IMR-90 (cell line): ENCODE measurements at regions not wholly inside any gene's neighbourhood (a gene's known extent, or its start where the extent isn't known, plus 50 kb on each side); places are given as distances from the start of the nearest gene placed in this dataset.

Experiments used
- ATAC-seq: fragments of 200-7000 bp; cut with Tn5 transposase; 2 replicates; pipeline ENCODE4 v1.9.1; 2020; ENCODE audit warnings: low read depth, mild to moderate bottlenecking, moderate library complexity
- BruUV-seq: library from RNA; stranded (reverse); fragments of 400-500 nt; replicated peaks from 2 replicates; lab custom pipeline; 2021; lab: Mats Ljungman, UMichigan
- CTCF ChIA-PET: fragments of 300-600 bp; formaldehyde crosslinking; extraction: SDS; loops from one replicate; lab custom pipeline; 2021; ENCODE audit warnings: antibody characterized with exemption; lab: Yijun Ruan, JAX
- POLR2A ChIA-PET: fragments of 300-600 bp; sonication (Branson Sonifier 250); formaldehyde crosslinking; loops from one replicate; lab custom pipeline; 2022; ENCODE audit warnings: antibody characterized with exemption; ENCODE audit not compliant: unreplicated experiment; lab: Charles Lee
- DNase-seq: peaks from one replicate; pipeline ENCODE4 v3.0.0; 2013
- H2AFZ ChIP-seq: replicated peaks from 2 replicates; pipeline ENCODE3; 2013; ENCODE audit warnings: low read length, mild to moderate bottlenecking; ENCODE audit not compliant: poor library complexity
- H2AK5ac ChIP-seq: 2 replicates; pipeline ENCODE4 v1.6.1; 2013; ENCODE audit warnings: low read depth, low read length, inconsistent platforms
- H2AK9ac ChIP-seq: replicated peaks from 2 replicates; pipeline ENCODE3; 2013; ENCODE audit warnings: mild to moderate bottlenecking, low read depth, low read length, moderate library complexity; ENCODE audit not compliant: poor library complexity
- H2BK120ac ChIP-seq: 2 replicates; pipeline ENCODE4 v1.6.1; 2013; ENCODE audit warnings: low read depth, low read length, inconsistent platforms
- H2BK15ac ChIP-seq: 3 replicates; pipeline ENCODE4 v1.6.1; 2013; ENCODE audit warnings: low read depth, low read length, inconsistent platforms
- H2BK20ac ChIP-seq: 2 replicates; pipeline ENCODE4 v1.6.1; 2013; ENCODE audit warnings: low read depth, mild to moderate bottlenecking, inconsistent platforms, low read length, moderate library complexity
- H2BK5ac ChIP-seq: 2 replicates; pipeline ENCODE4 v1.6.1; 2013; ENCODE audit warnings: mild to moderate bottlenecking, low read depth, low read length, inconsistent platforms; ENCODE audit not compliant: poor library complexity, severe bottlenecking
- H3K14ac ChIP-seq: replicated peaks from 2 replicates; pipeline ENCODE4 v1.6.1; 2013; ENCODE audit warnings: low read depth, low read length, inconsistent platforms
- H3K18ac ChIP-seq: 2 replicates; pipeline ENCODE4 v1.6.1; 2013; ENCODE audit warnings: low read depth, low read length, control low read depth
- H3K23ac ChIP-seq: 2 replicates; pipeline ENCODE4 v1.6.1; 2013; ENCODE audit warnings: low read depth, low read length, inconsistent platforms
- H3K27ac ChIP-seq: 2 replicates; pipeline ENCODE4 v1.5.1; 2013; ENCODE audit warnings: mild to moderate bottlenecking, control low read depth, low read length; ENCODE audit not compliant: insufficient read depth
- H3K27me3 ChIP-seq: 2 replicates; pipeline ENCODE4 v1.6.1; 2013; ENCODE audit warnings: low read length; ENCODE audit not compliant: control insufficient read depth, insufficient read depth
- H3K36me3 ChIP-seq: 2 replicates; pipeline ENCODE4 v1.6.1; 2013; ENCODE audit warnings: low read length, mixed read lengths; ENCODE audit not compliant: control insufficient read depth, insufficient read depth
- H3K4ac ChIP-seq: 2 replicates; pipeline ENCODE4 v1.6.1; 2013; ENCODE audit warnings: low read depth, low read length, inconsistent platforms
- H3K4me1 ChIP-seq: 2 replicates; pipeline ENCODE4 v1.6.1; 2013; ENCODE audit warnings: low read length, mixed read lengths; ENCODE audit not compliant: control insufficient read depth, insufficient read depth
- H3K4me2 ChIP-seq: 2 replicates; pipeline ENCODE4 v1.6.1; 2013; ENCODE audit warnings: low read depth, mild to moderate bottlenecking, control low read depth, low read length, moderate library complexity
- H3K4me3 ChIP-seq: 2 replicates; pipeline ENCODE4 v1.5.1; 2013; ENCODE audit warnings: low read depth, mild to moderate bottlenecking, control low read depth, low read length, moderate library complexity; ENCODE audit not compliant: insufficient read depth
- H3K56ac ChIP-seq: 2 replicates; pipeline ENCODE4 v1.6.1; 2013; ENCODE audit warnings: low read length, inconsistent platforms; ENCODE audit not compliant: insufficient read depth; ENCODE audit errors: extremely low read depth
- H3K79me1 ChIP-seq, 2 experiments: 2 replicates each; pipeline ENCODE4 v1.6.1; 2013; ENCODE audit warnings: low read length in 2 of 2, inconsistent platforms in 1 of 2, low read depth in 1 of 2
- H3K9ac ChIP-seq: 2 replicates; pipeline ENCODE4 v1.6.1; 2013; ENCODE audit warnings: low read depth, low read length, control low read depth
- H3K9me1 ChIP-seq: 2 replicates; pipeline ENCODE4 v1.6.1; 2013; ENCODE audit warnings: low read length, inconsistent platforms; ENCODE audit not compliant: insufficient read depth
- H3K9me3 ChIP-seq: 2 replicates; pipeline ENCODE4 v1.6.1; 2013; ENCODE audit warnings: low read length; ENCODE audit not compliant: control insufficient read depth, insufficient read depth
- H4K20me1 ChIP-seq: 2 replicates; pipeline ENCODE4 v1.6.1; 2013; ENCODE audit warnings: low read length, inconsistent platforms; ENCODE audit not compliant: insufficient read depth
- H4K5ac ChIP-seq: 2 replicates; pipeline ENCODE4 v1.6.1; 2013; ENCODE audit warnings: mild to moderate bottlenecking, low read depth, low read length, control low read depth
- H4K8ac ChIP-seq, 2 experiments: 2 replicates each; pipeline ENCODE4 v1.6.1; 2013; ENCODE audit warnings: low read depth in 2 of 2, low read length in 2 of 2, control low read depth in 1 of 2, inconsistent platforms in 1 of 2
- H4K91ac ChIP-seq: 2 replicates; pipeline ENCODE4 v1.6.1; 2013; ENCODE audit warnings: low read depth, low read length, inconsistent platforms; ENCODE audit not compliant: insufficient read depth
- BHLHE40 ChIP-seq: fragments of 150-350 bp; IDR thresholded peaks from 2 replicates; pipeline ENCODE4 v1.6.1; 2016; ENCODE audit warnings: mild to moderate bottlenecking, low read depth, low read length
- CEBPB ChIP-seq: IDR thresholded peaks from 2 replicates; pipeline ENCODE4 v1.6.1; 2012; ENCODE audit warnings: low read depth, low read length, improper control_type of control experiment
- CHD1 ChIP-seq: IDR thresholded peaks from 2 replicates; pipeline ENCODE4 v1.6.1; 2012; ENCODE audit warnings: low read depth, low read length, improper control_type of control experiment
- FOS ChIP-seq: fragments of 150-350 bp; IDR thresholded peaks from 2 replicates; pipeline ENCODE4 v1.6.1; 2016; ENCODE audit warnings: low read depth, low read length
- MAFK ChIP-seq: IDR thresholded peaks from 2 replicates; pipeline ENCODE4 v1.6.1; 2012; ENCODE audit warnings: low read depth, low read length, improper control_type of control experiment
- MAZ ChIP-seq: IDR thresholded peaks from 2 replicates; pipeline ENCODE4 v1.6.1; 2012; ENCODE audit warnings: low read depth, mild to moderate bottlenecking, low read length, improper control_type of control experiment, moderate library complexity, borderline replicate concordance
- MXI1 ChIP-seq: IDR thresholded peaks from 2 replicates; pipeline ENCODE4 v1.6.1; 2012; ENCODE audit warnings: low read depth, mild to moderate bottlenecking, low read length, moderate library complexity, borderline replicate concordance
- NFE2L2 ChIP-seq: fragments of 150-350 bp; IDR thresholded peaks from 2 replicates; pipeline ENCODE4 v1.6.1; 2016; ENCODE audit warnings: low read depth, mild to moderate bottlenecking, low read length
- POLR2A ChIP-seq: IDR thresholded peaks from 2 replicates; pipeline ENCODE4 v1.6.1; 2012; ENCODE audit warnings: mild to moderate bottlenecking, low read depth, low read length
- RAD21 ChIP-seq: IDR thresholded peaks from 2 replicates; pipeline ENCODE4 v1.6.1; 2012; ENCODE audit warnings: low read length, improper control_type of control experiment
- RCOR1 ChIP-seq: IDR thresholded peaks from 2 replicates; pipeline ENCODE4 v1.6.1; 2012; ENCODE audit warnings: mild to moderate bottlenecking, low read length, improper control_type of control experiment; ENCODE audit not compliant: insufficient replicate concordance
- RFX5 ChIP-seq: IDR thresholded peaks from 2 replicates; pipeline ENCODE4 v1.8.0; 2012; ENCODE audit warnings: low read depth, mild to moderate bottlenecking, low read length, moderate library complexity
- SMC3 ChIP-seq: fragments of 150-350 bp; IDR thresholded peaks from 2 replicates; pipeline ENCODE4 v1.6.1; 2016; ENCODE audit warnings: low read depth, mild to moderate bottlenecking, antibody characterized with exemption, low read length, moderate library complexity
- WGBS, 2 experiments: methylation state at CpG; one replicate each; pipeline versions ENCODE4 v1.1.5 to v1.1.7; 2013; ENCODE audit warnings: missing lambda C conversion rate in 2 of 2; ENCODE audit not compliant: insufficient read length in 1 of 2; ENCODE audit errors: extremely low coverage in 2 of 2; 5-methylcytosine and 5-hydroxymethylcytosine counted together
- dilution Hi-C: fragments of 300-500 bp; cut with HindIII; formaldehyde crosslinking; loops from one replicate; pipeline ENCODE4 v1.14.3; 2018; ENCODE audit warnings: low sequenced_read_pairs; ENCODE audit not compliant: unreplicated experiment
- in situ Hi-C: fragments of 300-500 bp; cut with MboI; formaldehyde crosslinking; loops from 3 replicates; pipeline ENCODE4 v1.14.3; 2019; ENCODE audit warnings: low sequenced_read_pairs, inconsistent platforms, mixed read lengths
- intact Hi-C: fragments of 100-400 bp; cut with micrococcal nuclease; formaldehyde crosslinking; loops from 2 replicates; pipeline ENCODE4 v1.10.0; 2022
- TF ChIP-seq, protein P1 (sequence below): fragments of 150-350 bp; IDR thresholded peaks from 2 replicates; pipeline ENCODE4 v1.6.1; 2017; ENCODE audit warnings: mild to moderate bottlenecking, antibody characterized with exemption, low read length, low read depth
- TF ChIP-seq, protein P2 (sequence below): fragments of 150-350 bp; IDR thresholded peaks from 2 replicates; pipeline ENCODE4 v1.6.1; 2016; ENCODE audit warnings: low read depth, mild to moderate bottlenecking, low read length, moderate library complexity, borderline replicate concordance
- TF ChIP-seq, protein P3 (sequence below): conservative IDR thresholded peaks from 2 replicates; pipeline ENCODE4 v1.5.1; 2012; ENCODE audit warnings: mild to moderate bottlenecking, low read depth, low read length, improper control_type of control experiment

DNA sequence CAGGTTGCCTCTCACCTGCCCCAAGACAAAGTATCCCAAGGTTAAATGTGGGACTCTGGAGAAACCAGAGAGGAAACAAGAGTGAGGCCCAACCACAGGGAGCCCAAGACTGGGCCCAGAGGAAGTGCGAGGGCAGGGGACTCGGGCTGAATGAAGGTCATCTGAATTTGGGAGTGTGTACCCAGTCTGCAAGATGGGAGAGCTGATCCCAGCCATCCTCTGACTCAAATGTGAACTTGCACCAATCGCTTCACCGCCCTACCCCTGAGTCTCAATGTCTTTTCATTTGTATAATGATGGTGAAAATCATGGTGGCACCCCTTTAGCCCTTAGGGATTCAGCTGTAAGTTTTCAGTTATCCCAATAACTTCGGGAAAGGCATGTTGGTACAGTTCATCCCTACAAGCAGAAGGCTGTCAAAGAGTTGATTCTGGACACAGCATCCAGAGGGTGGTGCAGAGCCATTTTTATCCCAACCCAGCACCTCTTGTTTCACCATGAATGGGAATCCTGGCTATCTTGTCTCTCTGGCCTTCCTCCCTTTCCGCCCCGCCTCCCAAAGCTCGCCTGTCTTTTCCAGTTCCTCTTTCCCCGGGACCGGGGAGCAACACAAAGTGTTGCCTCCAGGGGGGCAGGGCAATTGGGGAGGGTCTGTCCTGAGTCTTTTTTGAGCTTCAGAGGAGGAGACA, 123.4 kb downstream of the NUFIP1 start:
- 92% methylated on average over 5 of the region's 10 CpGs; no CpG with 5 or more reads in 1 of the 2 experiments for WGBS, 2 experiments

More for the DNA sequence above, 123.4 kb downstream of the NUFIP1 start:
- Histone ChIP-seq H4K20me1 (no peaks in the 10 kb centered on the region), H3K27ac (no peak overlapping the region), H4K91ac (no peak overlapping the region), H3K9me3 (peaks cover 3% of the 10 kb centered on the region; the same call in 1 of the 2 replicates), H3K56ac (no peak overlapping the region), H3K9me1 (no peaks in the 10 kb centered on the region), H3K9ac (no peak overlapping the region), H3K79me1 (no peaks in the 10 kb centered on the region), H4K8ac (no peak overlapping the region), H2BK20ac (no peak overlapping the region), H2BK5ac (no peak overlapping the region), H2BK120ac (no peak overlapping the region), H3K4ac (no peak overlapping the region), H3K4me2 (no peak overlapping the region), H3K27me3 (no peaks in the 10 kb centered on the region), H3K4me1 (no peaks in the 10 kb centered on the region), H3K4me3 (no peak overlapping the region), H2BK15ac (no peak overlapping the region), H3K36me3 (no peaks in the 10 kb centered on the region), H2AK9ac (no peak overlapping the region), H3K23ac (no peak overlapping the region), H3K14ac (no peak overlapping the region), H2AK5ac (no peak overlapping the region), H4K5ac (no peak overlapping the region), H3K18ac (no peak overlapping the region), H2AFZ (no peak overlapping the region)
- in situ Hi-C loops: no loop called here
- no TSS peak for BruUV-seq
- intact Hi-C loops: no loop called here
- POLR2A ChIA-PET: no interaction called here
- DNase-seq (no peak), ATAC-seq (no peak)
- no peak for TF ChIP-seq MAZ
- no peak for TF ChIP-seq CHD1
- TF ChIP-seq RAD21: no peak
- TF ChIP-seq RFX5: no peak
- no peak for TF ChIP-seq RCOR1
- no peak for TF ChIP-seq SMC3
- TF ChIP-seq CEBPB: no peak
- no peak for TF ChIP-seq MXI1
- no peak for TF ChIP-seq NFE2L2
- TF ChIP-seq, protein P1, sequence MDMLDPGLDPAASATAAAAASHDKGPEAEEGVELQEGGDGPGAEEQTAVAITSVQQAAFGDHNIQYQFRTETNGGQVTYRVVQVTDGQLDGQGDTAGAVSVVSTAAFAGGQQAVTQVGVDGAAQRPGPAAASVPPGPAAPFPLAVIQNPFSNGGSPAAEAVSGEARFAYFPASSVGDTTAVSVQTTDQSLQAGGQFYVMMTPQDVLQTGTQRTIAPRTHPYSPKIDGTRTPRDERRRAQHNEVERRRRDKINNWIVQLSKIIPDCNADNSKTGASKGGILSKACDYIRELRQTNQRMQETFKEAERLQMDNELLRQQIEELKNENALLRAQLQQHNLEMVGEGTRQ: no peak
- TF ChIP-seq, protein P2, sequence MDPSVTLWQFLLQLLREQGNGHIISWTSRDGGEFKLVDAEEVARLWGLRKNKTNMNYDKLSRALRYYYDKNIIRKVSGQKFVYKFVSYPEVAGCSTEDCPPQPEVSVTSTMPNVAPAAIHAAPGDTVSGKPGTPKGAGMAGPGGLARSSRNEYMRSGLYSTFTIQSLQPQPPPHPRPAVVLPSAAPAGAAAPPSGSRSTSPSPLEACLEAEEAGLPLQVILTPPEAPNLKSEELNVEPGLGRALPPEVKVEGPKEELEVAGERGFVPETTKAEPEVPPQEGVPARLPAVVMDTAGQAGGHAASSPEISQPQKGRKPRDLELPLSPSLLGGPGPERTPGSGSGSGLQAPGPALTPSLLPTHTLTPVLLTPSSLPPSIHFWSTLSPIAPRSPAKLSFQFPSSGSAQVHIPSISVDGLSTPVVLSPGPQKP: no peak
- TF ChIP-seq BHLHE40: no peak
- TF ChIP-seq, protein P3, sequence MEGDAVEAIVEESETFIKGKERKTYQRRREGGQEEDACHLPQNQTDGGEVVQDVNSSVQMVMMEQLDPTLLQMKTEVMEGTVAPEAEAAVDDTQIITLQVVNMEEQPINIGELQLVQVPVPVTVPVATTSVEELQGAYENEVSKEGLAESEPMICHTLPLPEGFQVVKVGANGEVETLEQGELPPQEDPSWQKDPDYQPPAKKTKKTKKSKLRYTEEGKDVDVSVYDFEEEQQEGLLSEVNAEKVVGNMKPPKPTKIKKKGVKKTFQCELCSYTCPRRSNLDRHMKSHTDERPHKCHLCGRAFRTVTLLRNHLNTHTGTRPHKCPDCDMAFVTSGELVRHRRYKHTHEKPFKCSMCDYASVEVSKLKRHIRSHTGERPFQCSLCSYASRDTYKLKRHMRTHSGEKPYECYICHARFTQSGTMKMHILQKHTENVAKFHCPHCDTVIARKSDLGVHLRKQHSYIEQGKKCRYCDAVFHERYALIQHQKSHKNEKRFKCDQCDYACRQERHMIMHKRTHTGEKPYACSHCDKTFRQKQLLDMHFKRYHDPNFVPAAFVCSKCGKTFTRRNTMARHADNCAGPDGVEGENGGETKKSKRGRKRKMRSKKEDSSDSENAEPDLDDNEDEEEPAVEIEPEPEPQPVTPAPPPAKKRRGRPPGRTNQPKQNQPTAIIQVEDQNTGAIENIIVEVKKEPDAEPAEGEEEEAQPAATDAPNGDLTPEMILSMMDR: no peak
- TF ChIP-seq FOS: no peak
- TF ChIP-seq MAFK: no peak
- TF ChIP-seq POLR2A: no peak
- CTCF ChIA-PET: no interaction called here
- dilution Hi-C loops: no loop called here
